Choroid plexus epithelial cell (primary cell): ENCODE measurements at regions not wholly inside any gene's neighbourhood (a gene's known extent, or its start where the extent isn't known, plus 50 kb on each side); places are given as distances from the start of the nearest gene placed in this dataset.

ENCODE experiments used
- DNase-seq: peaks from one replicate; pipeline ENCODE4 v3.0.0-alpha.2; 2010; ENCODE audit warnings: low read depth
- H3K4me3 ChIP-seq: 2 replicates; pipeline ENCODE4 v1.5.1; 2011; ENCODE audit warnings: low read depth, mild to moderate bottlenecking, control low read depth, low read length, moderate library complexity
- TF ChIP-seq, protein P1 (sequence below): conservative IDR thresholded peaks from 2 replicates; pipeline ENCODE4 v1.5.1; 2011; ENCODE audit warnings: low read depth, mild to moderate bottlenecking, control low read depth, inconsistent platforms, low read length, moderate library complexity

DNA sequence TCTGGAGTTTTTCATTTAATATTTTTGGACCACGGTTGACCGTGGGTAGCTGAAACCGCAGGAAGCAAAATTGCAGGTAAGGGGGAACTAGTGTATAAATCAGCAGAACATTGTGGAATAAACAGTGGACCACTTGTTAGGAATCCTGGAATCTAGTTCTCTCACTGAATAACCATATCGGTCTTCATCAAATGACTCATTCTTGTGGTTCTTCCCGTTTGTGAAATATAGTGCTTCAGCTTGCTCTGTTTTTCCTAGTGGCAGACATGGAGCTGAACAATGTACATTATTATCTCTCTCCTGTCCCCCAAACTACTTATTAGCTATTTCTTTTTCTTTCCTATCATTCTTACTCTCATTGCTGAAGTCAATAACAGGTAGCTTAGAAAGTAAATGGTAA lies 61.9 kb downstream of the HSPA13 start:
- TF ChIP-seq, protein P1, sequence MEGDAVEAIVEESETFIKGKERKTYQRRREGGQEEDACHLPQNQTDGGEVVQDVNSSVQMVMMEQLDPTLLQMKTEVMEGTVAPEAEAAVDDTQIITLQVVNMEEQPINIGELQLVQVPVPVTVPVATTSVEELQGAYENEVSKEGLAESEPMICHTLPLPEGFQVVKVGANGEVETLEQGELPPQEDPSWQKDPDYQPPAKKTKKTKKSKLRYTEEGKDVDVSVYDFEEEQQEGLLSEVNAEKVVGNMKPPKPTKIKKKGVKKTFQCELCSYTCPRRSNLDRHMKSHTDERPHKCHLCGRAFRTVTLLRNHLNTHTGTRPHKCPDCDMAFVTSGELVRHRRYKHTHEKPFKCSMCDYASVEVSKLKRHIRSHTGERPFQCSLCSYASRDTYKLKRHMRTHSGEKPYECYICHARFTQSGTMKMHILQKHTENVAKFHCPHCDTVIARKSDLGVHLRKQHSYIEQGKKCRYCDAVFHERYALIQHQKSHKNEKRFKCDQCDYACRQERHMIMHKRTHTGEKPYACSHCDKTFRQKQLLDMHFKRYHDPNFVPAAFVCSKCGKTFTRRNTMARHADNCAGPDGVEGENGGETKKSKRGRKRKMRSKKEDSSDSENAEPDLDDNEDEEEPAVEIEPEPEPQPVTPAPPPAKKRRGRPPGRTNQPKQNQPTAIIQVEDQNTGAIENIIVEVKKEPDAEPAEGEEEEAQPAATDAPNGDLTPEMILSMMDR = no peak
- peak; percentile 40 for DNase-seq
- no peak overlapping the region for H3K4me3 ChIP-seq

DNA sequence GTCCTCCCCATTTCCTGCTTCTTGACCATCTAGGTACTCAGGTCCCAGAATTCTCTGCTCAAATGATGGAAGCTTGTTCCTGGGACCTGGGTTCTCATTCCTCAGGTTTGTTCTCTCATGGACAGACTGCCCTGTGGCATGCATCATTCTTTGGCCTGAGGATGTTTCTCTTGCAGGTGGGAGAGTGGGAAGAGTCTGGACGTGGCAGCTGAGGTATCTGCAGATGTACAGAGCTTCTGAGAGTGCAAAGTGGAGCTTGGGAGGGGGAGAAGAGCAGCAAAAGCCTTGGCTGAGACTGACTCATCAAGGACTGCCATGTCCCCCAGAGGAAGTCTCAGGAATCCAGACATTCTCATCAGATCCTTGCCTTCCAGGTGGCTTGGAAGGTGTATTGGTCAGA lies 63.1 kb downstream of the HSPA13 start:
- DNase-seq = no peak
- TF ChIP-seq, protein P1 = no peak
- H3K4me3 ChIP-seq = no peak overlapping the region

DNA sequence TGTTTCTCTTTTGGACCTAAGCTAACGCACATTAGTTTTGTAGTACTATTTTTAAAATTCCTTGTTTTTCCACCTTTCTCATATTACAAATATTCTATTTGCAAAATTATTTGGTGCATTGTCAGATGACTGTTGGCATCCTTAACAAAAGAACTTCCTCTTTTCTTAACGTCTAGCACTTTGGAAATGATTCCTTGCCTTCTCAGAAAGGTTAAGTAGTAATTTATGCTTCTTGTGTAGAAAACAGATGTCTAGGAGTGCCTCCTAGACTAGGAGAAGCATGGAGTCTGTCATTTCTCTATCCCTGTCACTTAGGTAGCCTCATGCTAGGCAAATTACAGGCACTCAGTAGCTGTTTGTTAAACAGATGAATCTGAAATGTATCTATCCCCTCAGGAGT lies 64.4 kb downstream of the HSPA13 start:
- TF ChIP-seq, protein P1 = no peak
- no peak overlapping the region for H3K4me3 ChIP-seq
- DNase-seq = no peak

DNA sequence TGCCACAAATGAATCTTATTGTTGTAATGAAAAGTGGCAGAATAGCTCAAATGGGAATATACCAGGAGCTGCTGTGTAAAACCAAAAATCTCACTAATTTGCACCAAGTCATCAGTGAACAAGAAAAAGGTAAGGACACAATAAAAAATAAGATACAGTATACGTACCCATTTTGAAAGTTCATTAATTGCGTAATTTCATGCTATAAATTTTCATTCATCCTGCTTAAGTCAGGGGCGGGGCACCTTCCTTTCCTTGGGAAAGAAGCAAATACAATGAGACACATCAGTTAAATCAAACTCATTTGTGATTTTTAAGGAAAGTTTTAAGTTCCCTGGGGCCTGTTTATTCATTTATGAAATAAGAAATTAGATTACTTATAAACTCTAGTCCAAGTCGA lies 65.4 kb downstream of the HSPA13 start:
- H3K4me3 ChIP-seq = no peak overlapping the region
- DNase-seq = no peak
- TF ChIP-seq, protein P1 = no peak

DNA sequence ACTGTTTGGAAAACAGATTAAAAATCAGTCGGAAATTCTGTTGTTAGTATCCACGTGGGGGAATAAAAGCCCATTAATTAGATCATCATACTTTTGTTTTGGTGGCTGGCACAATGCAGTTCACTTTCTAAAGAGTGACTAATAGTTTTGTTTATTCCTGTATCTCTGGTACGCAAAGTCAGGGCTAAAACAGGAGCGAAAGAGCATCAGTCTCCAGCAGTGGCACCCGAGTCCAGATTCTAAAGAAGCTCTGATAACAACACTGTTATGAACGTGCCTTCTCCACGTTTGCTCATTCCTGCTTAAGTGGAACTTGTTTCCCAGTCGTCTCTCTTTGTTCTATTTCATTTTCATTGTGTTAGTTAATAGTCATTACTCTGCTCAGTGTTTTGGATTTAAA lies 69.6 kb downstream of the HSPA13 start:
- TF ChIP-seq, protein P1 = no peak
- no peak for DNase-seq
- H3K4me3 ChIP-seq = no peak overlapping the region

DNA sequence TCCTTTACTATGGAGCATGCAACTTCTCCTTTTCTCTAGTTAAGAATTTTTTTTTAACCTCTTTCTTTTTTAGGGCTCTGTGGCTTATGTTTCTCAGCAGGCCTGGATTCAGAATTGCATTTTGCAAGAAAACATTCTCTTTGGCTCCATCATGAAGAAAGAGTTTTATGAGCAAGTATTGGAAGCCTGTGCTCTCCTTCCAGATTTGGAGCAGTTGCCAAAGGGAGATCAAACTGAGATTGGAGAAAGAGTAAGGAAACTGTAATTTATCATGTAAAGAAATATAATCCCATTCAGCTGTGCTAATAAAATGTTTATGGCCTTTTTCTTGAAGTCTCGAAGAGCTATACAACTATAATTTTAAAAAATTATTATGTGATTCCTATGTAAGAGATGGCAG lies 70.1 kb downstream of the HSPA13 start:
- DNase-seq = no peak
- TF ChIP-seq, protein P1 = no peak

DNA sequence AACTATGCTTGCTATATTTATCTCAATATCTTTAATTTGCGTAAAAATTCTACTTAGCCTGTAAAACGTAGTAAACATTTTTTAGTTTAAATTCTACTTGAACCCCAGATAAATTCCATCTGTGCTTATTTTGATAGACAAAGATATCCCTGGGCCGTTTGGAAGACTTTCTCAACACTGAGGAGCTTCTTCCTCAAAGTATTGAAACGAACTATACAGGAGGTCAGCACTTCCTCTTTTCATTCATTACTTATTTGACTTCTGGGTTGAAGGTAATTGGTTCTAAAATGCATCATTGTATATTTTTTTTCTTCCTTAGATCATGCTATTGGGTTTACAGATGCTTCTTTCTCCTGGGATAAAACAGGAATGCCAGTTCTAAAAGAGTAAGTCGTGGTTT lies 74.7 kb downstream of the HSPA13 start:
- no peak for DNase-seq
- no peak overlapping the region for H3K4me3 ChIP-seq
- TF ChIP-seq, protein P1 = no peak

More for the DNA sequence above, 70.1 kb downstream of the HSPA13 start:
- no peak overlapping the region for H3K4me3 ChIP-seq
